ENCODE measurements at regions not wholly inside any gene's neighbourhood (a gene's known extent, or its start where the extent isn't known, plus 50 kb on each side); places are given as distances from the start of the nearest gene placed in this dataset.

DNA sequence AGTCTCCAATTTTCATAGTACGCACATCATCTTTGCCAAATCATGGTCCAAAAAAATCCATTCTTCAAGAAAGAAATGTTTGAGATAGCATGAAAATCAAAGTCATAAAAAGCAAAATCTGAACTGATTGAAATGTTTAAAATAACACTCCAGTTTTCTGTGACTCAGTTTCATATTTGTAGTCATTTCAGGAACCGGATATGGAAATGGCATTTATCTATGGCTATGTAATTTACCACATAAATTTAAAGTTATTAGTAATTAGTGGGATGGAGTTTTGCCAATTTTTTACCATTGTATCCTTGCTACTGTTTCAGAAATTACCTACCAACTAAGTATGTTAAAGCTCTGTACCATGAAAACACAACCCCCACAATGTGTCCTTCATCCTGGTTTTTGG lies 456.6 kb upstream of the ACVR2A start:
- DNase-seq, result no peak
- H3K4me1 Mint-ChIP-seq, result no peaks in the 10 kb centered on the region
- H3K36me3 Mint-ChIP-seq (ENCODE audit: low read depth), result no peaks in the 10 kb centered on the region
- no peak for ATAC-seq (ENCODE audit: low read depth)
- no peak overlapping the region for H3K27ac Mint-ChIP-seq
- ChIA-PET CTCF (no interaction called here), POLR2A (no interaction called here)
- no peaks in the 10 kb centered on the region for H3K9me3 Mint-ChIP-seq
- H3K27me3 Mint-ChIP-seq, result no peaks in the 10 kb centered on the region
- TF ChIP-seq, protein P1, sequence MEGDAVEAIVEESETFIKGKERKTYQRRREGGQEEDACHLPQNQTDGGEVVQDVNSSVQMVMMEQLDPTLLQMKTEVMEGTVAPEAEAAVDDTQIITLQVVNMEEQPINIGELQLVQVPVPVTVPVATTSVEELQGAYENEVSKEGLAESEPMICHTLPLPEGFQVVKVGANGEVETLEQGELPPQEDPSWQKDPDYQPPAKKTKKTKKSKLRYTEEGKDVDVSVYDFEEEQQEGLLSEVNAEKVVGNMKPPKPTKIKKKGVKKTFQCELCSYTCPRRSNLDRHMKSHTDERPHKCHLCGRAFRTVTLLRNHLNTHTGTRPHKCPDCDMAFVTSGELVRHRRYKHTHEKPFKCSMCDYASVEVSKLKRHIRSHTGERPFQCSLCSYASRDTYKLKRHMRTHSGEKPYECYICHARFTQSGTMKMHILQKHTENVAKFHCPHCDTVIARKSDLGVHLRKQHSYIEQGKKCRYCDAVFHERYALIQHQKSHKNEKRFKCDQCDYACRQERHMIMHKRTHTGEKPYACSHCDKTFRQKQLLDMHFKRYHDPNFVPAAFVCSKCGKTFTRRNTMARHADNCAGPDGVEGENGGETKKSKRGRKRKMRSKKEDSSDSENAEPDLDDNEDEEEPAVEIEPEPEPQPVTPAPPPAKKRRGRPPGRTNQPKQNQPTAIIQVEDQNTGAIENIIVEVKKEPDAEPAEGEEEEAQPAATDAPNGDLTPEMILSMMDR (IDR thresholded peaks at IDR 0.05), result no peak
- no peak overlapping the region for H3K4me3 Mint-ChIP-seq
- intact Hi-C loops (cut with micrococcal nuclease), result no loop called here

DNA sequence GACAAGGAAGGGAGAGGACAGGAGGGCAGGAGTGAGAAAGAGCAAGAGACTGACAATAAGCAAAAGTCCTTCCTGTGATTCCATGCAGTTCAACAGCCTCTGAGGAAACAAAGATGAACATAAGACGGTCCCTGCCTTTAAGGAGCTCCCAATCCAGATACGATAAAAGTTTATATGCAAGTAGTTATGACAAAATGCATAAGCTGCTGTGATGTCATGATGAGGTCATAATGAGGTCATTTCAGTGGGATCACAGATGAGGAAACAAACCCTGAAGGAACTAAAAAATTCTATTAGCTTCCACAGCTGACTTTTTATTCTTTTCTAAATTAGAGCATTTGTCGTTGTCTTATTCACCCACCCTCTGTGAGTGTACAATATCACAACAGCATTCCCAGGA lies 458.5 kb upstream of the ACVR2A start:
- CTCF ChIA-PET, result no interaction called here
- Mint-ChIP-seq H3K4me3 (no peak overlapping the region), H3K9me3 (no peaks in the 10 kb centered on the region), H3K27me3 (no peaks in the 10 kb centered on the region), H3K4me1 (no peaks in the 10 kb centered on the region), H3K27ac (no peak overlapping the region), H3K36me3 (ENCODE audit: low read depth) (no peaks in the 10 kb centered on the region)
- POLR2A ChIA-PET, result no interaction called here
- ATAC-seq (ENCODE audit: low read depth) (no peak), DNase-seq (no peak)
- TF ChIP-seq, protein P1 (IDR thresholded peaks at IDR 0.05), result no peak
- intact Hi-C loops (cut with micrococcal nuclease), result no loop called here

DNA sequence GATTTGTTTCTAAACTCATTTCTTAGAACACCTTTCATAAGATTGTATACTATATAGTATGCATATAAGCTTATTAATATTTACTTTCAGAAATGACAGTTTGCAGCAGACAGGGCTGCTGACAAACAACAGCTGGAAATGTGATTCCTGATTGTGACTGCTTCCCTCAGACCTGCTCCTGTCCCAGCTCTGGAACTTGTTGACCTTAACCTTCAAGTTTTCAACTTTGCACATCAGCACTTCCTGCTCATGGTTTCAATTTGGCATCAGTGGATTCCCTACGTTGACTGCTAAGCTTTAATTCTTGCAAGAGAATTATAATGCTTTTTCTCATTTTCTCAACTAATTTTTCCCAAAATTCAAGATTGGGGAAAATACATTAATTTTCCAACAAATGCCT lies 459.2 kb upstream of the ACVR2A start:
- ChIA-PET CTCF (no interaction called here), POLR2A (no interaction called here)
- Mint-ChIP-seq H3K4me1 (no peaks in the 10 kb centered on the region), H3K27me3 (no peaks in the 10 kb centered on the region), H3K9me3 (no peaks in the 10 kb centered on the region), H3K4me3 (no peak overlapping the region), H3K27ac (no peak overlapping the region), H3K36me3 (ENCODE audit: low read depth) (no peaks in the 10 kb centered on the region)
- intact Hi-C loops (cut with micrococcal nuclease), result no loop called here
- no peak for DNase-seq
- no peak for ATAC-seq (ENCODE audit: low read depth)
- TF ChIP-seq, protein P1 (IDR thresholded peaks at IDR 0.05), result no peak

DNA sequence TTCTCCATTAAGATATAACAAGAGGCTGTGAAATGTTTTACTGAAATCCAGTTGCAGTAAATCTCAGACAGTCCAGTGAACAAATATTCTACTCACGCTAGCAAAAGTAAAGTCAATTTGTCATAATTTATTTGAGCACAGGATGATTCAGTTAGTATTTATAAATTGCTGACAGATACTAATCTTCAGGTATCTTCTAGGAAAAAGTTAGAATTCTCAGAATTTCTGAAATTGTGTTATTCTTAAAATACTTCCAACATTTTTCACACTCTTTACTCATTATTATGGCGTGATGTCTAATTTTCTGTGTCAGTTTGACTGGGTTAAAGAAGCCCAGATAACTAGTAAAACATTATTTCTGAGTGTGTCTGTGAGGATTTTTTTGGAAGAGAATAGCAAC lies 460.2 kb upstream of the ACVR2A start:
- Mint-ChIP-seq H3K4me3 (no peak overlapping the region), H3K36me3 (ENCODE audit: low read depth) (no peaks in the 10 kb centered on the region), H3K4me1 (no peaks in the 10 kb centered on the region), H3K9me3 (no peaks in the 10 kb centered on the region), H3K27ac (no peak overlapping the region), H3K27me3 (no peaks in the 10 kb centered on the region)
- intact Hi-C loops (cut with micrococcal nuclease), result no loop called here
- TF ChIP-seq, protein P1 (IDR thresholded peaks at IDR 0.05), result no peak
- ATAC-seq (ENCODE audit: low read depth) (no peak), DNase-seq (no peak)
- ChIA-PET POLR2A (no interaction called here), CTCF (no interaction called here)

DNA sequence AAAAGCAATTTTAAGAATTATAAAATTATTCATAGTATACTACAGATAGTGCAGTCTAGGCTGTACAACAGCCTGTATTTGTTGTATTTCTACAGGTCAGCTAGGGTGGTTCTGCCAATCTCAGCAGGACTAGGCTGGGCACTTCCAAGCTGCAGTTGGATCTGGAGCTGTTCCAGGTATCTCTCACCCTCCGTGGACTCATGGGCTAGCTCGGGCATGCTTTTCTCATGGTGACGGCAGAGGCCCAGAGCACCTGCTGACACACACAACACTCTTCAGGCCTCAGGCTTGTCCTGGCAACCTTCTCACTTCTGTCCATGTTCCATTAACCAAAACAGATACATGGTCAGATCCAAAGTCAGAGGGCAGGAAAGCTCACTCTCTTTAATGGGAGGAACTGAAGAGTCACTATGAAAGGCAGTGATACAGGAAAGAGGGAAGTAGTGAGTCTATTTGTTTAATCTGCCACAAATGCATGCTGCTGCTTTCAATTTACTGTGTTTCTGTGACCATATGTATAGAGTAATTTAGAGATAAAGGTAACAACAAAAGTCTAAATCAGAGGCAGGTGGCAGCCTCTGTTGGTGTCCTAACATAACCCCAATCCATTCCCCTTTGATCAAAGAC lies 462.4 kb upstream of the ACVR2A start:
- H3K27me3 Mint-ChIP-seq, result no peaks in the 10 kb centered on the region

More for the DNA sequence above, 462.4 kb upstream of the ACVR2A start:
- no peak for ATAC-seq (ENCODE audit: low read depth)
- ChIA-PET POLR2A (no interaction called here), CTCF (no interaction called here)
- Mint-ChIP-seq H3K27ac (no peak overlapping the region), H3K9me3 (no peaks in the 10 kb centered on the region), H3K36me3 (ENCODE audit: low read depth) (no peaks in the 10 kb centered on the region), H3K4me3 (no peak overlapping the region), H3K4me1 (no peaks in the 10 kb centered on the region)
- no peak for DNase-seq
- intact Hi-C loops (cut with micrococcal nuclease), result no loop called here
- TF ChIP-seq, protein P1 (IDR thresholded peaks at IDR 0.05), result no peak
